D721Med (cell line): ENCODE measurements at regions not wholly inside any gene's neighbourhood (a gene's known extent, or its start where the extent isn't known, plus 50 kb on each side); places are given as distances from the start of the nearest gene placed in this dataset.

Experiments used
- DNase-seq: peaks from one replicate; pipeline ENCODE4 v3.0.0; 2011; ENCODE audit warnings: low spot score; ENCODE audit not compliant: insufficient read length
- FAIRE-seq: peaks from 2 replicates; lab custom pipeline; 2011; peaks lifted over from hg19 to GRCh38; lab: Jason Lieb, UNC
- CTCF ChIP-seq: IDR thresholded peaks from 2 replicates; pipeline ENCODE4 v1.5.1; 2012; ENCODE audit warnings: mild to moderate bottlenecking, control low read depth; ENCODE audit not compliant: insufficient read depth; ENCODE audit errors: missing control alignments

DNA sequence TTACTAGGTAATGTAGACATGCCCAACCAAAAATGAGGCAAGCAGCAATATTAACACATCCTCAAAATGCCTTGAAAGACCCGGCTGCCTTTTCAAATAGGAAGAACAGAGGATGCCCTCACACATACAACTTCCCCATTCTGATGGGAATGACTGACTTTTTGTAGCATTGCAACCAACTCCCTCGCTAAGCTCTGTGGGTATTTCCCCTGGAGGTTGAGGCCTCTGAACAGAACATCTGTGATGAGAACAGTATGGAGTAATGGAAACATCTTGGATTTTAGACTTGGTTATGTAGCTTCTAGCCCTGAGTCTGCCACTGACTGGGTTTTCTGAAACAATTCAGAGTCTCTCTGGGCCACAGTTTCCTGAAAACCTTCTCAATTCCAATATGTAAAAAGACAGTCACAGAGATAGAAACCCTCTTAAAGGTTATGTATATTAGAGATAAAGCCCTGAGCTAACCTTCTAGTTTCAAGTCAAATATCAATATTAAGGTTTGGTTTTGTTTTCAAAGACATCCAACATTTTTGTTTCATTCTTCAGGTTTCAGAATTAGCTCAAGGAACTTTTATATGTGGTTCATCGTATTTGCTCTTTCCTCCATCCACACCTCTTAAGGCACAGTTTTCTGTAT, 311.5 kb downstream of the SETD4 start:
- DNase-seq (no peak), FAIRE-seq (no peak)
- no peak for TF ChIP-seq CTCF

- no peak for TF ChIP-seq CTCF
- DNase-seq (no peak), FAIRE-seq (no peak)
Measured at GRCh38 chr21:35743571-35743970, 316.8 kb downstream of the SETD4 start.

- FAIRE-seq (no peak), DNase-seq (no peak)
- TF ChIP-seq CTCF: no peak
Measured at GRCh38 chr21:35738347-35738961, 321.9 kb downstream of the SETD4 start.

- FAIRE-seq (no peak), DNase-seq (no peak)
- no peak for TF ChIP-seq CTCF
Measured at GRCh38 chr21:35737899-35738346, 322.4 kb downstream of the SETD4 start.

GRCh38 chr21:35737449-35737848, 322.9 kb downstream of the SETD4 start:
- no peak for FAIRE-seq
- TF ChIP-seq CTCF: no peak
- DNase-seq: no peak

- DNase-seq (no peak), FAIRE-seq (no peak)
- no peak for TF ChIP-seq CTCF
Measured at GRCh38 chr21:35732788-35733187, 327.5 kb downstream of the SETD4 start.

DNA sequence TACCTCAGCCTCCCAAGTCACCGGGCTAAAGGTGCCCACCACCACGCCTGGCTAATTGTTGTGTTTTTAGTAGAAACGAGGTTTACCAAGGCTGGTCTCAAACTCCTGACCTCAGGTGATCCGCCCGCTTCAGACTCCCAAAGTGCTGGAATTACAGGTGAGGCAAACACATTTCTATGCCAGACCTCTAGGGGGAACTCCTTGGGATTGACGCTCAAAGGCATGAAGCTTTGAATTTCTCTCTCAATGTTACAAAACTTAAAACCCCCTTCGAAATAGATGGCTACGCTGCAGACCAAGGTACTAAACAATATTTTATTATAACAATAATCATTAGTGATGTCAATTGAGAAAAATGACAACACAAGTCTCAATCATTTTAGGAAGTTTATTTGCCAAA, 330.0 kb downstream of the SETD4 start:
- DNase-seq (no peak), FAIRE-seq (no peak)
- TF ChIP-seq CTCF: no peak
